ENCODE measurements at regions not wholly inside any gene's neighbourhood (a gene's known extent, or its start where the extent isn't known, plus 50 kb on each side); places are given as distances from the start of the nearest gene placed in this dataset.

- ATAC-seq = no peak
- Histone ChIP-seq H3K4me1 (ENCODE audit: control insufficient read depth in 1 of 2, insufficient read depth in 2 of 2, low read length in 2 of 2) (no peaks in the 10 kb centered on the region), H3K79me2 (ENCODE audit: insufficient read depth, low read length) (no peaks in the 10 kb centered on the region), H3K9ac (ENCODE audit: low read length) (no peak overlapping the region), H4K20me1 (ENCODE audit: insufficient read depth) (no peaks in the 10 kb centered on the region), H3K4me2 (ENCODE audit: low read length) (no peak overlapping the region), H3K4me3 (replicated peaks in 1 of 2; ENCODE audit: low read depth in 1 of 2, low read length in 2 of 2) (no peak overlapping the region), H2AFZ (ENCODE audit: low read depth, low read length, poor library complexity, severe bottlenecking) (no peak overlapping the region), H3K9me2 (ENCODE audit: insufficient read depth) (no peaks in the 10 kb centered on the region), H3K27me3 (ENCODE audit: insufficient read depth, low read length) (no peaks in the 10 kb centered on the region), H3K27ac (ENCODE audit: low read depth, low read length) (no peak overlapping the region), H3K9me3 (ENCODE audit: control insufficient read depth in 1 of 2, insufficient read depth in 1 of 2, low read depth in 1 of 2, low read length in 2 of 2) (no peaks in the 10 kb centered on the region), H3K36me3 (ENCODE audit: control insufficient read depth in 1 of 2, insufficient read depth in 2 of 2, low read length in 2 of 2) (no peaks in the 10 kb centered on the region)
- no peak for DNase-seq (ENCODE audit: low read depth, low spot score)
- intact Hi-C loops (cut with micrococcal nuclease) = no loop called here
- TF ChIP-seq CEBPB (IDR thresholded peaks at IDR 0.05; ENCODE audit: low read depth) (no peak), JUND (IDR thresholded peaks at IDR 0.05) (no peak), EZH2 (IDR thresholded peaks at IDR 0.05) (no peak), POLR2A (IDR thresholded peaks at IDR 0.05; ENCODE audit: borderline replicate concordance, extremely low read depth, insufficient read depth, insufficient read length) (no peak), ZBTB33 (IDR thresholded peaks at IDR 0.05; ENCODE audit: extremely low read depth, insufficient replicate concordance, low read length) (no peak), EGR1 (IDR thresholded peaks at IDR 0.05; ENCODE audit: low read depth) (no peak), EZH2phosphoT487 (IDR thresholded peaks at IDR 0.05; ENCODE audit: borderline replicate concordance) (no peak), FOSL1 (IDR thresholded peaks at IDR 0.05; ENCODE audit: low read depth) (no peak), RAD21 (IDR thresholded peaks at IDR 0.05; ENCODE audit: low read depth) (no peak), CTCF (IDR thresholded peaks at IDR 0.05 in 2 of 3, conservative IDR thresholded peaks at IDR 0.05 in 1 of 3; ENCODE audit: borderline replicate concordance in 1 of 3, insufficient read depth in 1 of 3, low read depth in 2 of 3, low read length in 2 of 3) (no peak), ELF1 (IDR thresholded peaks at IDR 0.05; ENCODE audit: borderline replicate concordance, low read depth) (no peak), REST (IDR thresholded peaks at IDR 0.05; ENCODE audit: low read depth) (no peak), SIN3A (IDR thresholded peaks at IDR 0.05; ENCODE audit: low read depth) (no peak), SP1 (IDR thresholded peaks at IDR 0.05; ENCODE audit: low read depth) (no peak), MAX (IDR thresholded peaks at IDR 0.05) (no peak), ZFX (IDR thresholded peaks at IDR 0.05) (no peak), CBX3 (IDR thresholded peaks at IDR 0.05; ENCODE audit: low read depth) (no peak), YY1 (IDR thresholded peaks at IDR 0.05; ENCODE audit: extremely low read depth, insufficient replicate concordance, low read depth, low read length) (no peak)
- TF ChIP-seq, protein P1, sequence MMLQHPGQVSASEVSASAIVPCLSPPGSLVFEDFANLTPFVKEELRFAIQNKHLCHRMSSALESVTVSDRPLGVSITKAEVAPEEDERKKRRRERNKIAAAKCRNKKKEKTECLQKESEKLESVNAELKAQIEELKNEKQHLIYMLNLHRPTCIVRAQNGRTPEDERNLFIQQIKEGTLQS (IDR thresholded peaks at IDR 0.05) = no peak
- CTCF ChIA-PET = no interaction called here
- RAD21 ChIA-PET (ENCODE audit: low non-redundant PET in 1 of 2, low total read pairs in 2 of 2, uncharacterized antibody in 2 of 2, unreplicated experiment in 2 of 2) = no interaction called here
- no TSS peak for BruUV-seq (replicated peaks)
- POLR2A ChIA-PET = no interaction called here
These were observed 537.5 kb upstream of the SPANXN1 start for GRCh38 chrX:144709841-144710240.
